ENCODE measurements at regions not wholly inside any gene's neighbourhood (a gene's known extent, or its start where the extent isn't known, plus 50 kb on each side); places are given as distances from the start of the nearest gene placed in this dataset.

- in situ Hi-C loops (cut with HindIII; ENCODE audit: low sequenced_read_pairs), result no loop called here
- no peak for DNase-seq (ENCODE audit: low read depth)
- no peak overlapping the region for H3K4me3 ChIP-seq (ENCODE audit: low read depth, low read length)
- no peak for TF ChIP-seq CTCF (IDR thresholded peaks at IDR 0.05; ENCODE audit: low read depth, low read length, missing control alignments)
Observed at GRCh38 chr3:162269636-162270458, 773.2 kb downstream of the OTOL1 start.

GRCh38 chr3:162274070-162274469, 777.5 kb downstream of the OTOL1 start:
- DNase-seq (ENCODE audit: low read depth), result no peak
- in situ Hi-C loops (cut with HindIII; ENCODE audit: low sequenced_read_pairs), result no loop called here
- H3K4me3 ChIP-seq (ENCODE audit: low read depth, low read length), result no peak overlapping the region
- TF ChIP-seq CTCF (IDR thresholded peaks at IDR 0.05; ENCODE audit: low read depth, low read length, missing control alignments), result no peak

- no peak for TF ChIP-seq CTCF (IDR thresholded peaks at IDR 0.05; ENCODE audit: low read depth, low read length, missing control alignments)
- in situ Hi-C loops (cut with HindIII; ENCODE audit: low sequenced_read_pairs), result no loop called here
- H3K4me3 ChIP-seq (ENCODE audit: low read depth, low read length), result no peak overlapping the region
- no peak for DNase-seq (ENCODE audit: low read depth)
Observed at GRCh38 chr3:162278834-162279233, 782.2 kb downstream of the OTOL1 start.

- DNase-seq (ENCODE audit: low read depth), result no peak
- H3K4me3 ChIP-seq (ENCODE audit: low read depth, low read length), result no peak overlapping the region
- in situ Hi-C loops (cut with HindIII; ENCODE audit: low sequenced_read_pairs), result no loop called here
- no peak for TF ChIP-seq CTCF (IDR thresholded peaks at IDR 0.05; ENCODE audit: low read depth, low read length, missing control alignments)
Observed at GRCh38 chr3:162285259-162285658, 788.7 kb downstream of the OTOL1 start.

GRCh38 chr3:162287600-162287999, 791.0 kb downstream of the OTOL1 start:
- in situ Hi-C loops (cut with HindIII; ENCODE audit: low sequenced_read_pairs), result no loop called here
- no peak for DNase-seq (ENCODE audit: low read depth)
- H3K4me3 ChIP-seq (ENCODE audit: low read depth, low read length), result no peak overlapping the region
- TF ChIP-seq CTCF (IDR thresholded peaks at IDR 0.05; ENCODE audit: low read depth, low read length, missing control alignments), result no peak

GRCh38 chr3:162292409-162292808, 795.8 kb downstream of the OTOL1 start:
- no peak for DNase-seq (ENCODE audit: low read depth)
- H3K4me3 ChIP-seq (ENCODE audit: low read depth, low read length), result no peak overlapping the region
- no peak for TF ChIP-seq CTCF (IDR thresholded peaks at IDR 0.05; ENCODE audit: low read depth, low read length, missing control alignments)
- in situ Hi-C loops (cut with HindIII; ENCODE audit: low sequenced_read_pairs), result no loop called here
